SK-N-SH (cell line): ENCODE measurements at regions not wholly inside any gene's neighbourhood (a gene's known extent, or its start where the extent isn't known, plus 50 kb on each side); places are given as distances from the start of the nearest gene placed in this dataset.

Experiments
- CHD2 ChIP-seq: fragments of 150-350 bp; IDR thresholded peaks from 2 replicates; pipeline ENCODE4 v1.6.1; 2018; ENCODE audit warnings: low read length; ENCODE audit not compliant: partially characterized antibody
- CTCF ChIP-seq: fragments of 200-600 bp; sonication (generic); IDR thresholded peaks from 2 replicates; pipeline ENCODE4 v1.6.1; 2017; ENCODE audit warnings: antibody characterized with exemption, mild to moderate bottlenecking, moderate library complexity
- EP300 ChIP-seq, 2 experiments: IDR thresholded peaks; 2 replicates each; pipeline versions ENCODE4 v1.4.0 to v1.6.1; 2012; ENCODE audit warnings: borderline replicate concordance in 1 of 2, low read depth in 1 of 2, low read length in 1 of 2
- EZH2phosphoT487 ChIP-seq: fragments of 200-600 bp; sonication (generic); IDR thresholded peaks from 2 replicates; pipeline ENCODE4 v1.6.1; 2017; ENCODE audit warnings: low read depth, mixed run types, mild to moderate bottlenecking, antibody characterized with exemption, moderate library complexity, borderline replicate concordance
- FOXM1 ChIP-seq: IDR thresholded peaks from 2 replicates; pipeline ENCODE4 v1.4.0; 2012; ENCODE audit warnings: low read depth, mild to moderate bottlenecking
- MAX ChIP-seq: IDR thresholded peaks from 2 replicates; pipeline ENCODE4 v1.4.0; 2012; ENCODE audit warnings: low read depth
- RAD21 ChIP-seq: IDR thresholded peaks from 2 replicates; pipeline ENCODE4 v1.6.1; 2012; ENCODE audit warnings: mild to moderate bottlenecking, low read length
- REST ChIP-seq: IDR thresholded peaks from 2 replicates; pipeline ENCODE4 v1.6.1; 2012; ENCODE audit warnings: mild to moderate bottlenecking, low read depth, low read length, moderate library complexity
- TAF1 ChIP-seq: IDR thresholded peaks from 2 replicates; pipeline ENCODE4 v1.6.1; 2012; ENCODE audit warnings: low read depth, mild to moderate bottlenecking, low read length, moderate library complexity, borderline replicate concordance
- TEAD4 ChIP-seq: IDR thresholded peaks from 2 replicates; pipeline ENCODE4 v1.4.0; 2012; ENCODE audit warnings: mild to moderate bottlenecking, borderline replicate concordance; ENCODE audit not compliant: insufficient read depth
- USF2 ChIP-seq: fragments of 150-350 bp; IDR thresholded peaks from 2 replicates; pipeline ENCODE4 v1.6.1; 2017; ENCODE audit warnings: antibody characterized with exemption, low read length, low read depth, borderline replicate concordance
- ZBTB33 ChIP-seq: IDR thresholded peaks from 2 replicates; pipeline ENCODE4 v1.4.0; 2012; ENCODE audit warnings: low read depth, borderline replicate concordance

- TF ChIP-seq CTCF (no peak), TAF1 (no peak), FOXM1 (no peak), EZH2phosphoT487 (no peak), REST (no peak), ZBTB33 (no peak), RAD21 (no peak), TEAD4 (no peak), USF2 (no peak), MAX (no peak), EP300 (IDR thresholded peaks at IDR 0.05; ENCODE audit: borderline replicate concordance in 1 of 2, low read depth in 1 of 2, low read length in 1 of 2) (no peak), CHD2 (no peak)
Observed at GRCh38 chr21:16928439-16928838, 584.4 kb upstream of the CXADR start.
